HG03196 (cell line): ENCODE measurements at regions not wholly inside any gene's neighbourhood (a gene's known extent, or its start where the extent isn't known, plus 50 kb on each side); places are given as distances from the start of the nearest gene placed in this dataset.
"Not testable (repeated sequence)": the region's sequence is repeated elsewhere in the genome, so short reads cannot be mapped to it uniquely, and the experiment has no call there.

Experiments used
- ATAC-seq: cut with Tn5 transposase; IDR thresholded peaks from one replicate; pipeline ENCODE4 v1.9.1; 2021; ENCODE audit not compliant: unreplicated experiment

DNA sequence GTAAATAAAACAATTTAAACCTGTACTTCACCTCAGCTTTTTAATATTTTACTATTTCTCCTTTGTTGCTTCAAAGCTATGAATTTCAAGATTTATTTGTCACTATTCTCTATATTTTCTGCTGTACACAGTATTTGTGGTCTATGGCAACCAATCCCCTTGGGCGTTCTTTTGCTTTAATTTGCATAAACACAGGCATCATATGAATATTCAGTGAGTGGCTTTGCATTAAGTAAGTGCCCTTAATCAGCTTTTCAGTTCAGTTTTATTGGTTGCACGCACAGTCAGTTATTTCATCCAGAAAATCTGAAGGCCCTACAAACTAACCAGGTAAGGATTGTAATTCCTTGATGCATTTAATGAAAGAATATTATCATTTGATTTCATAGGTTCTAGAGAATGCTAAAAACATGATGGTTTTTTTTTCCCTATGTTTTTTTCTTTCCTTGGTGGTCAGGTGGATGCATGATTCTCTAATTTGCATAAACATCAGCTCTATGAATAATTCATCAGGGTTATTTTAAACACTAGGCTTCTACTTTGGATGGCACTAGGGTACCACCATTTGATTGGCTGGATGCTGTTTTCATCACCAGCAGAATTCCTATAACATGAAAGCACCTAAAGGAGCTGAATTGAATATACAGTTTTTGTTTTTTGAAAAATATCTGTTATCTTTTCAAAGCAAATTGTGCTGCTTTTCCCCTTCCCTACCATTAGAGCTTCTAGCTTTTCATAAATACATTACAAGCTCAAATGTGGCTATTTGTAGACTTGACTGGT lies 249.2 kb upstream of the CCNH start:
- no peak for ATAC-seq

DNA sequence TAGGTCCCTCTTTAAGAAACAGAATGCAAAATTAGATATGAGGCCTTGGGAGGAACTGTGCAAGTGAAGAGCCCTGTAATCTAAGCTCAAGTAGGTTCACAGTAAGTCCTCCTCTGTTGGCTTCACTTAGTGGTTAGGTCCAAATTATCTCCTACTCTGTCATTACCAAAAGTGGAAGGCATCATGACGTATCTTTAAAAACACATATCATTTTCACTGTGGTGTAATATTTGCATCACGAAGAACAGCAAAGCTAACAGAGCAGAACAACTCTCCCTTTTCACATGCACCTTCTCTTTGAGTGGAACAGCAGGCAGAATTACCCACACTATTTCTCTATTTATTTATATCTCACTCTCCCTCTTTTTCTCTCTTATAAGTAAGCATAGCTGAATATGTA lies 240.5 kb upstream of the CCNH start:
- no peak for ATAC-seq

DNA sequence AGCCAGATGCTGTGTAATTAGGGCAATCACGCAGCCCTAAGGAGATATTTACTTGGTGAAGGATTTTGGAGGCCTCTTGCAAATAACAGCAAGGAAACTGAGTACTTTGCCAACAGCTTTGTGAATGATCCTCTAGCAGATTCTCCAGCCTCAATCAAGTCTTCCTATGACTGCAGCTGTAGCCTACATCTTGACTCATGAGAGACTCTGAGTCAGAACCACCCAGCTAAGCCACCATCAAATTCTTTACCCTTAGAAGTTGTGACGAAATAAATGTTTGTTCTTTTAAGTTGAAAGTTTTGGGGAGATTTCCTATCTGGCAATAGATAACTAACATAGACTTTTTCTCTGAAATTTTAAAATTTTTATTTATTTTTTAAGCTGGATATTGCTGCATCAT lies 237.6 kb upstream of the CCNH start:
- no peak for ATAC-seq

DNA sequence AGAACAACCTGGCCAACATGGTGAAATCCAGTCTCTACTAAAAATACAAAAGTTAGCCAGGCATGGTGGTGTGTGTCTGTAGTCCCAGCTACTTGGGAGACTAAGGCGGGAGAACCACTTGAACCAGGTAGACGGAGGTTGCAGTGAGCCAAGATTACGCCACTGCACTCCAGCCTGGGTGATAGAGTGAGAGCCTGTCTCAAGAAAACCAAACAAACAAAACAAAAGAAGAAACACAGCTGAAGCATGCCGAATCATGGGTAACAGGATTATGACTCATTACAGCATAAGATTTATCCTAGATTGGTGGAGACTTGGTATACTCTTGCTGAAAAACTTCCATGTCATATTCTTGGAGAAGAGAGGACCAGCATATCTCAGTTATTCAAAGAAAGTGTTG lies 236.7 kb upstream of the CCNH start:
- no peak for ATAC-seq

DNA sequence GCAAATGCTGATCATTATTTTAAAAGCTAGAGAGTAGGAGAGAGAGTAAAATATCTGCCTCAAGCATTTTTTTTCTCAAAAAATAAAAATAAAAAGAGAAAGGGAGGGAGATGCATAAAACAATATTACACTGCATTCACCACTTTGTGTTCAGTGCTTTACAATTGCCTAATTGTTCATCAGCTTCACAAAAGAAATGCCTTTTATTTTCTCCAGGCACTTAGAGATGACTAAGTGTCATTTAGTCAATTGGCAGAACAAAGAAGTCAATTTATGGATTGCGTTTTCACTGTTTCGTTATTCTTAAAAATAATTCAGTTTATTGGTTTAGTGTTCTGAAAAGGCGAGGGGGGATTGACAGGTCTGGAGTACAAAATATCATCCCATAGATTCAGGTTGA lies 232.5 kb upstream of the CCNH start:
- no peak for ATAC-seq

DNA sequence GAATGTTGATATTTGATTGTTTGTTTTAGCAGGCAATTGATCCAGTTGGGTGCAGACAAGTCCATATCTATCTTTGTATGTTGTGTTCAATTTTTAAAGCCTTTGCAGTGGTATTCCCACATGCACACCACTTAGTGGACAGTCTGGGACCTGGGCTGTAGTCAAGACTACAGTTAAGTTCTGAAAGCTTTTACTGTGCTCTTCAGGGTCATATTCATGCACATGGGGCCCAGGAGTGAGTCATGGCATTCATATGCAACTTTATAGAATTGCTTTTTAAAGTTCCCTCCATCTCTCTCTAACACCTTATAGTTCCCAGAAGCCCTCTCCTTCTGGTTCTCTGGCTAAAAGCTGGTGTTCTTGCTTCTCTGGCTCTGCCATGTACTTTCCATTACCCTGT lies 228.2 kb upstream of the CCNH start:
- no peak for ATAC-seq

DNA sequence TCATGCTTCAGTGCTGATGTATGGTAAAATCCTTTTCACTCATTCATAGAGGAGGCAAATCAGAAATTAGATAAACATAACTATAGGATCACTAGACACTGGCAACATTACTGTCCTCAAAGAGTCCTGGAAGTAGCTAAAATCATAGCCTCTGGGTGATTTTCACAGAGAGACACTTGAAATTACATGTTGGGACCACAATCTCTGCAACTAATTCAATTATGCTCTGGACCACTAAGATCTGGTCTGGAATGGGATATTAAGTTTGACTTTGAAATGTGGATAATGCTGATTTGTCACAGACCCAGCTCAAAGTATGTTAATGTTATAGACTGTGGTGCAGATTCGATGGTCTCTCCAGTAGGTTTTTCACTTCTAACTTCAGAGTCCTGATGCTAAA lies 214.6 kb upstream of the CCNH start:
- ATAC-seq = no peak

DNA sequence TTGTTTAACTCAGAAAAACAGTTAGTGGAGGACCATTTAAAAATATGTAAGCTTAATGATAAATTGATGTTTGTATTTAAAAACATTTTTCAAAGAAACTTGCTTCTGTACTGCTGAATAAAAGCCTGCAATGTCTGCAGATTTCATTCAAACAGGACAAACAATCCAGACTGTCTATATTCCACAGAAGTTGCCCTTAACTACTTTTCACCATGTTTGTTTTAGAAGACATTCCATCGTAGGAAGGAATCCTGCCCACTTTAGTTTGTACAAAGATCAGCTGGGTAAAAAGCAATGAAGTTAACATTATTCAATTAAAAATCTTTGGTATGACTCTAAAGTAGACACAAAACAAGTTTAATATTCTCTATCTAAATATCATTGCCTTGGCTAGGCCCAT lies 195.7 kb upstream of the CCNH start:
- ATAC-seq = no peak

DNA sequence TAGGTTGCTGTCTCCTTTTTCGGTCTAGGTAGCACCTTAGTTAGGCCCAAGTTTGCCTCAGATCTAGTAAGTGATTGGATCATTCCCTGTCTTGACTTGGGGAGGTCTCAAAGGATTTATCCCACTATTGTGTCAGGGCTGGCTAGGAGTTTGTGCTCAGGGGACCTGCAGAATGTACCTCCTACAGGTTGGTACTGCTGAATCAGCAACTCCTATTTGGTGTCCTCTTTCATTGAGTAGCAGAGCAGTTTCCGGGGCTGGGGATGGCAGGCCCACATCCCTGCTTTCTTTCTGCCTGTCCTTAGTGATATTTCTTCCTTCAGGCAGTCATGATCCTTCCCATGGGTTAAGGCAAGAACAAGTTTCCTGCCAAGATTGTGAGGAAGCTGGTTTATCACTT lies 192.9 kb upstream of the CCNH start:
- ATAC-seq = no peak

DNA sequence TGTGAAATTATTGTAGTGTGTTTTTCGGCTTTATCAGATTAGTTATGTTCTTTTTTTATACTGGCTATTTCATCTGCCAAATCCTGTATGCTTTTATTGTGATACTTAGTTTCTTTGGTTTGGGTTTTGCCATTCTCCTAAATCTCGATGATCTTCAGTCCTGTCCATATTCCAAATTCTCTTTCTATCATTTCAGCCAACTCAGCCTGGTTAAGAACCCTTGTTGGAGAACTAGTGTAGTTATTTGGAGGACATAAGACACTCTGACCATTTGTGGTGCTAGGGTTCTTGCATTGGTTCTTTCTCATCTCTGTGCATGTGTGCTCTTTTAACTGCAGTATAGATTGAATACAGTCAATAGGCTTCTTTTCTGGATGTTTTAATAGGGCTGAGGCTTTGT lies 187.0 kb upstream of the CCNH start:
- ATAC-seq = no peak

DNA sequence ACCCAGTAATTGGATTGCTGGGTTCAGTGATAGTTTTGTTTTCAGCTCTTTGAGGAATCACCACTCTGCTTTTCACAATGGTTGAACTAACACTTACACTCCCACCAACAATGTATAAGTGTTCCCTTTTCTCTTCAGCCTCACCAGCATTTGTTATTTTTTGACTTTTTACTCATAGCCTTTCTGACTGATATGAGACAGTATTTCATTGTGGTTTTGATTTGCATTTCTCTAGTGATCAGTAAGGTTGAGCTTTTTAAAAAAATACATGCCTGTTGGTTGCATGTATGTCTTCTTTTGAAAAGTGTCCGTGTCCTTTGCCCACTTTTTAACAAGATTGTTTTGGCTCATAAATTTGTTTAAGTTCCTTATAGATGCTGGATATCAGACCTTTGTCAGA lies 185.7 kb upstream of the CCNH start:
- ATAC-seq = no peak

DNA sequence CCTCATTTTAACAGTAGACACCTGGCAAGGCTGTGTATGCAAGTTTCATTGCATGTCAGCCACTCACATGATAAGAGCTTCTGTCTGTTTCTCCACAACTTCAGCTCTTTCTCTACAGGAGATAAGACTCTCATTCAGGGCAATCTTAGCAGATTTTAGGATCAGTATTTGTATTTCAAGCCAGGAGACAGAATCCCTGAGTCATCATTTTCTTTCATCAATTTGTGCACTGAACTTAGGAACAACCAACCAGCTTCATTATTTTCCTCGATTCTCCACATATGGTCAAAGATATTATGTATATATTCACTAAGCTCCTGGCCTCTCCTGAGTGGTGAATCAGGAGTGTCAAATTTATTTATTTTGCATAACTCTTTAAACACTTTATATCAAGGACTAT lies 181.8 kb upstream of the CCNH start:
- no peak for ATAC-seq

DNA sequence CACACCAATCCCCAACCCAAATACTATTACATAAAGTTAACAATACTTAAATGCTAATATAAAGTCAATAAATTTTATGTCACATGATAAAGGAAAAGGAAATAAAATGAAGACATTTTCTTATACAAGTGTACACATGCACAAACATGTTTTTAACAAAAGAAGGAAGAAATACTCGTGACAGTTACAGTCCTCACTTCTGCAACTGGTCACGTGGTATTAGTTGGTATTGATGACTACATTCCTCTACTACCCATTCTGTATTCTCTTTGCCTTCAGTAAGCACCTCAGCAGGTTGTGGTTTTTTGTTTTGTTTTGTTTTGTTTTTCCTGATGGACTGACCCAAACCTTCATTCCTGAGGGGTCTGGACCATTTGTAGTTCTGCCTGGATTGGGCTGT lies 176.9 kb upstream of the CCNH start:
- ATAC-seq = no peak

DNA sequence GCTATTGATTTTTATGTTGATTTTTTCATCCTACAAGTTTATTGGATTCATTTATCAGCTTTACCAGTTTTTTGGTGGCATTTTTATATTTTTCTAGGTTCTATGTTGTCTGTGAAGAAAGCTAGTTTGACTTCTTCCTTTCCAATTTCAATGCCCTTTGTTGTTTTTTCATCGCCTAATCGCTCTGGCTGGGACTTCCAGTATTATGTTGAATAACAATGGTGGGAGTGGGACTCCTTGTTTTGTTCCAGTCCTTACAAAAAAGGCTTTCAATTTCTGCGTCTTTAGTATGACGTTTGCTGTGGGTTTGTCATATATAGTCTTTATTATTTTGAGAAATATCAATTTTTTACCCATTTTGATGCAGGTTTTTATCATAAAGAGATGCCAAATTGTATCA lies 175.6 kb upstream of the CCNH start:
- no peak for ATAC-seq

DNA sequence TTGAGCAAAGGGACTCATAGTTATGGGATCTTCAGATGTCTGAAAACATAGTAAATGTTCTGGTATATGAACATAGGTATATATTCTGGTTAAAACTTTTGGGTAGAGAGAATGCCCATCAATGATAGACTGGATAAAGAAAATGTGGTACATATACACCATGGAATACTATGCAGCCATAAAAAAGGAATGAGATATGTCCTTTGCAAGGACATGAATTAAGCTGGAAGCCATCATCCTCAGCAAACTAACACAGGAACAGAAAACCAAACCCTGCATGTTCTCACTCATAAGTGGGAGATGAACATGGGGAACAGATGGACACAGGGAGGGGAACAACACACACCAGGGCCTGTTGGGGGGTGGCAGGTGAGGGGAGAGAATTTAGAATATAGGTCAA lies 171.0 kb upstream of the CCNH start:
- ATAC-seq = not testable (repeated sequence)

DNA sequence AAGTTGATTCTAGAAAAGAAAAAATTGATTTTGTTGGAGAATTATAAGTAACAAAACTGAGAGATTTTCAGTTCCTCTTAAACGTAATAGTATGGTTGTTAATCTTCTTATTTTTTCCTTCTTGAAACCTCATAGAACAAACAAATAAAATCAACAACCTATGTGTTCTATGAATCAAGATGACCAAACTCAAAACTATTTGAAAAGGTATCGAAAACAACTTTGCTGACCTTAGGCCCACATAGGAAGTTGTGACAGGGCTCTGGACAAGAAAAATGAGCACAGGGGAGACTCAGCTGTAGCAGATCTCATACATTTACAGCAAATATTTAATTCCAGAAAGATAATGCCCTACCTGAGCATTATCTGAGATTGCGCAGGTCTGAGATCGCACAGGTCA lies 169.4 kb upstream of the CCNH start:
- no peak for ATAC-seq

DNA sequence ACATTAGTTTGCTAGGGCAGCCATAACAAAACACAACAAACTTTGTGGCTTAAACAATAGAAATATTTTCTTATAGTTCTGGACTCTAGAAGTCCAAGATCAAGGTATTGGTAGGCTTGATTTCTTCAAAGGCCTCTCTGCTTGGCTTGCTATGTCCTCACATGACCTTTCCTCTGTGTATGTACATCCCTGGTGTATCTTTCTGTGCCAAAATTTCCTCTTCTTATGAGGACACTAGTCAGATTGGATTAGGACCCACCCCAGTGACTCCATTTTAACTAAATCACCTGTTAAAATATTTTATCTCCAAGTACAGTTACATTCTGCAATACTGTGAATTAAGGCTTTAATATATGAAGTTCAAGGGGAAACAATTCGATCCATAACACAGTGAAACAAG lies 168.9 kb upstream of the CCNH start:
- ATAC-seq = no peak

DNA sequence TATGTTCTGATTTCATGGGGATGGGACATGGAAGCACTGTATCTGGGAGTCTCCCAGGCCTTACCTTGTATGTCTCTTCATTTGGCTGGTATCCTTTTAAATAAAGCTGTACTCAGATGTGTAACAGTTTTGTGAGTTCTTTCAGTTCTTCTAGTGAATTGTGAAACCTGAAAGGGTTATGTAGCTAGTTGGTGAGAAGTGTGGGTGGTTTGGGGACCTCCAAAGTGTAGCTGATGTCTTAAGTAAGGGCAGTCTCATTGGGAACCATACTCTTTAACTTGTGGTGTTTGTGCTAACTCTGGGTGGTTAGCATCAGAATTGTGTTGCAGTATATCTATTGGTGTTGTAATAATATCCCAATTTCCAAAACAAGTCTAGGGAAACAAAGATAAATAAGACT lies 166.9 kb upstream of the CCNH start:
- ATAC-seq = no peak

DNA sequence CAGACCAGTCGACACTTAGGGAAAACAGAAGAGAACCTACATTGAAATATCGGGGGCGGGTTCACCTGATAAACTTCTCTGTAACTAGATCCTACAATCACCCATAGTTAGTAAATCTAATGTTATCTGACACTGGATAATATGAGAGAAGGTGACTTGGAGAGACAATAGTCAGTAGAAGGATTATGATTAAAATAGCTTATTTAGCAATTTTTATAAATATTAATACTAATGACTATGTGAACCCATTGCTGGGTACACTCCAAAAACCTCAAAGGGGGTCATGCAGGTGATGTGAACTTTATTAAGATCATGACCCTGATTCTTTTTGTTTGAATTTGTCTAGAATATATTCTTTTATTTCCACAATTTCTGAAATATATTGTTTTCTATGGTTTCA lies 164.1 kb upstream of the CCNH start:
- no peak for ATAC-seq

DNA sequence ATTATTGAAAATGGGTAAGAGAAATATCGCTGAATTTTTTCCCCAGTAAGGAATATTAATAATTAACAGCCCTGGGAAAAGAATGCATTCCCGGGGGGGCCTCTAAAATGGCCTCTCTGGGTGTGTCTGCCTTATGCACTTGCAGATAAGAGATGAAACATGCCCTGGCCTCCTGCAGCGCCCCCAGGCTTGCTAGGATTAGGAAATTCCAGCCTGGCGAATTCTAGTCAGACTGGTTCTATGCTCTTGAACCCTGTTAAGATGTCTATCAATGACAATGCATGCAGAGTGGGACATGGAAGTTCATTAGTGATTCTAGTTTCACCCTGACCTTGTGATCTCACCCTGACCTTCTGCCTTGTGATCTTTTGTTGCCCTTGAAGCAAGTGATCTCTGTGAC lies 163.6 kb upstream of the CCNH start:
- ATAC-seq = not testable (repeated sequence)

DNA sequence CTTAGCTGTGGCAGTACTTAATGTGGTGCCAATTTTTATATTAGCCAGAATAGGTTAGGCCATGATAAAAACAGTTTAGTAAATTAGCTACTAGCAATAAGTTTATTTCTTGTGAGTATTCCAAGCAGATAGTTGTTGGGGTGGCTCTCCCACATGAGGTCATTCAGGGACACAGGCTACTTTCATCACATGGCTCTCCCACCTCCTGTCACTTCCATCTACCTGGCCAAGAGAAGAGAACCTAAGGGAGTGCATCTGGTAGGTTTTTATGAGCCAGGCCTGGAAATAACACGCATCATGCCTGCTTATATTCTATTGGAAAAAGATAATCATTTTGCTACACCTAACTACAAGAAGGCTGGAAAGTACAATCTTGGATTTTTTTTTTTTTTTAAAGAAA lies 161.4 kb upstream of the CCNH start:
- ATAC-seq = no peak

DNA sequence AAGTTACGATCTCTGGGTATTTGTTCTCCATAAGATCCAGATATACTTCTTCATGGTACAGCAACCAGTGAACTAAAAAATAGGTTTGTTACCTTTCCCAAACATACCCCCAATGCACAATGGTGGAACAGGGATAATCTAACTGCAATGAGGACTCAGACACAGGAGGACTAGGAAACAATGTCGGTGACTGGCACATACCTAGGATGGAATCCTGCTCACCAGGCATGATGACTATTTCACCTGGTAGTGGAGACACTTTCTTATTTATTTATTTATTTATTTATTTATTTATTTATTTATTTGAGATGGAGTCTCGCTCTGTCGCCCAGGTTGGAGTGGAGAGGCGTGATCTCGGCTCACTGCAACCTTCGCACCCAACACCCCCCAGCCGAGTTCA lies 159.9 kb upstream of the CCNH start:
- ATAC-seq = no peak

DNA sequence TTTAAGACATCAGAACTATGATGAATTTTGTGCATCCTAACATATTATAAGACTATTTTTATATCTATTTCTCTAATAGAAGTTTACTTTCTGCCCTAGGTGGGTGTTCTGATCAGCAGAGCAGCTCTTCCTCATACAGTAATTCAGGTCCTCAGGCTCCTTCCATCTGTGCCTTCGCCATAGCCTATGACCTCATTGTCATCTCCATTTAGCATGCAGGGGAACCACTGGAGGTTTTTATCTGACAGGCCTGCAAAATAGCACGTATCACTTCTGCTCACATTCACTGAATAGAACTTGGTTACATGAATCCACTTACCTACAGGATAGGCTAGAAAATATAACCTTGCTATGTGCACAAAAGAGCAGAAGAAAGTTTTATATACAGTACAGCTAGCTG lies 159.4 kb upstream of the CCNH start:
- ATAC-seq = no peak

DNA sequence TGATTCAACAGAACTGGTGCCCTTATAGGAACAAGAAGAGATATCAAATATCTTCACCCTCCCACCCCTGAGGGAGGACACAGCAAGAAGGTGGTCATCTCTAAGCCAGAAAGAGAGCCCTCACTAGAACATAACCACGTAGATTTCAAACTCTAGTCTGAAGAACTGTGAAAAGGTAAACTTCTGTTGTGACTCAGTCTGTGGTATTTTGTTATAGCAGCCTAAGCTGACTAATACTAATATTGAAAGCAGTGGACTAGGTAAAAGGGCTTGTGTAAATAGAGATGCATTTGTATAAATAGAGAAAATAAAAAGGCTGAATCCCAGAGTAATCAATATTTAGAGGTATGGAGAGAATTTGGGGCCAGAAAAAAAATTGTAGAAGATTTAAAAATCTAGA lies 157.6 kb upstream of the CCNH start:
- ATAC-seq = no peak
